ENCODE measurements at regions not wholly inside any gene's neighbourhood (a gene's known extent, or its start where the extent isn't known, plus 50 kb on each side); places are given as distances from the start of the nearest gene placed in this dataset.

- no peak overlapping the region for H3K4me3 ChIP-seq (ENCODE audit: low read depth, low read length)
- DNase-seq (ENCODE audit: low read depth), result no peak
- no peak for TF ChIP-seq CTCF (IDR thresholded peaks at IDR 0.05; ENCODE audit: insufficient read depth, low read depth, low read length)
Observed at GRCh38 chr7:10225275-10225674, 748.4 kb upstream of the PHF14 start.

- DNase-seq (ENCODE audit: low read depth), result no peak
- no peak for TF ChIP-seq CTCF (IDR thresholded peaks at IDR 0.05; ENCODE audit: insufficient read depth, low read depth, low read length)
- no peak overlapping the region for H3K4me3 ChIP-seq (ENCODE audit: low read depth, low read length)
Observed at GRCh38 chr7:10237306-10237705, 736.4 kb upstream of the PHF14 start.

- H3K4me3 ChIP-seq (ENCODE audit: low read depth, low read length), result no peak overlapping the region
- DNase-seq (ENCODE audit: low read depth), result no peak
- no peak for TF ChIP-seq CTCF (IDR thresholded peaks at IDR 0.05; ENCODE audit: insufficient read depth, low read depth, low read length)
Observed at GRCh38 chr7:10238641-10239040, 735.0 kb upstream of the PHF14 start.

- no peak for DNase-seq (ENCODE audit: low read depth)
- no peak for TF ChIP-seq CTCF (IDR thresholded peaks at IDR 0.05; ENCODE audit: insufficient read depth, low read depth, low read length)
- H3K4me3 ChIP-seq (ENCODE audit: low read depth, low read length), result no peak overlapping the region
Observed at GRCh38 chr7:10239695-10240345, 733.9 kb upstream of the PHF14 start.

- H3K4me3 ChIP-seq (ENCODE audit: low read depth, low read length), result no peak overlapping the region
- no peak for DNase-seq (ENCODE audit: low read depth)
- no peak for TF ChIP-seq CTCF (IDR thresholded peaks at IDR 0.05; ENCODE audit: insufficient read depth, low read depth, low read length)
Observed at GRCh38 chr7:10245406-10245805, 728.3 kb upstream of the PHF14 start.

- no peak for TF ChIP-seq CTCF (IDR thresholded peaks at IDR 0.05; ENCODE audit: insufficient read depth, low read depth, low read length)
- H3K4me3 ChIP-seq (ENCODE audit: low read depth, low read length), result no peak overlapping the region
- no peak for DNase-seq (ENCODE audit: low read depth)
Observed at GRCh38 chr7:10257438-10257837, 716.2 kb upstream of the PHF14 start.

GRCh38 chr7:10266976-10267375, 706.7 kb upstream of the PHF14 start:
- TF ChIP-seq CTCF (IDR thresholded peaks at IDR 0.05; ENCODE audit: insufficient read depth, low read depth, low read length), result no peak
- DNase-seq (ENCODE audit: low read depth), result no peak
- H3K4me3 ChIP-seq (ENCODE audit: low read depth, low read length), result no peak overlapping the region
